Endothelial cell of umbilical vein (primary cell): ENCODE measurements at regions not wholly inside any gene's neighbourhood (a gene's known extent, or its start where the extent isn't known, plus 50 kb on each side); places are given as distances from the start of the nearest gene placed in this dataset.

Source experiments
- BruUV-seq: library from RNA; stranded (reverse); fragments of 400-500 nt; replicated peaks from 2 replicates; lab custom pipeline; 2021; lab: Mats Ljungman, UMichigan
- CTCF ChIA-PET: fragments of 300-600, 350-600 bp; sonication (Branson Sonifier 250); formaldehyde crosslinking; loops from one replicate; lab custom pipeline; 2021; ENCODE audit warnings: antibody characterized with exemption, inconsistent platforms; lab: Charles Lee
- POLR2A ChIA-PET: fragments of 300-600, 350-600 bp; sonication (Branson Sonifier 250); formaldehyde crosslinking; loops from one replicate; lab custom pipeline; 2021; ENCODE audit warnings: antibody characterized with exemption, inconsistent platforms; lab: Charles Lee
- DNase-seq: peaks from one replicate; pipeline ENCODE4 v3.0.0-alpha.2; 2011; ENCODE audit warnings: low read depth, low spot score
- FAIRE-seq: peaks from 2 replicates; lab custom pipeline; 2011; peaks lifted over from hg19 to GRCh38; lab: Jason Lieb, UNC
- H2AFZ ChIP-seq: 2 replicates; pipeline ENCODE4 v1.6.0; 2012; ENCODE audit warnings: low read depth, low read length, control low read depth, inconsistent platforms
- H3K27ac ChIP-seq: 2 replicates; pipeline ENCODE4 v1.5.1; 2011; ENCODE audit warnings: low read depth, mild to moderate bottlenecking, control low read depth, low read length, moderate library complexity; ENCODE audit not compliant: insufficient read depth
- H3K27me3 ChIP-seq, 2 experiments: 2 replicates each; pipeline versions ENCODE4 v1.6.0 to v1.6.1; 2011; ENCODE audit warnings: low read length in 2 of 2, mixed read lengths in 1 of 2; ENCODE audit not compliant: control insufficient read depth in 2 of 2, insufficient read depth in 2 of 2
- H3K36me3 ChIP-seq, 2 experiments: 2 replicates in 1 of 2; 3 replicates in 1 of 2; pipeline ENCODE4 v1.5.1; 2011; ENCODE audit warnings: low read length in 2 of 2, mild to moderate bottlenecking in 1 of 2, moderate library complexity in 1 of 2; ENCODE audit not compliant: control insufficient read depth in 2 of 2, insufficient read depth in 2 of 2; ENCODE audit errors: extremely low read depth in 1 of 2
- H3K4me1 ChIP-seq: 3 replicates; pipeline ENCODE4 v1.5.1; 2011; ENCODE audit warnings: mild to moderate bottlenecking, low read length; ENCODE audit not compliant: control insufficient read depth, insufficient read depth; ENCODE audit errors: extremely low read depth
- H3K4me2 ChIP-seq: 2 replicates; pipeline ENCODE4 v1.6.1; 2011; ENCODE audit warnings: low read length, control low read depth, mixed read lengths; ENCODE audit not compliant: insufficient read depth
- H3K4me3 ChIP-seq, 3 experiments: fragments of 200-600 bp in 1 of 3; sonication (generic), shearing (Covaris generic) in 1 of 3; replicated peaks in 1 of 3; 2 replicates each; pipeline ENCODE4 v1.5.1; 2011 to 2016; ENCODE audit warnings: control low read depth in 3 of 3, low read length in 3 of 3, mild to moderate bottlenecking in 2 of 3, inconsistent platforms in 1 of 3, low read depth in 1 of 3, moderate library complexity in 1 of 3; ENCODE audit not compliant: insufficient read depth in 1 of 3
- H3K79me2 ChIP-seq: 2 replicates; pipeline ENCODE4 v1.6.0; 2012; ENCODE audit warnings: low read length, inconsistent platforms; ENCODE audit not compliant: control insufficient read depth, insufficient read depth
- H3K9ac ChIP-seq: replicated peaks from 2 replicates; pipeline ENCODE3; 2011; ENCODE audit warnings: low read length, control low read depth; ENCODE audit not compliant: insufficient read depth; ENCODE audit errors: extremely low read depth
- H3K9me1 ChIP-seq: replicated peaks from 3 replicates; pipeline ENCODE4 v1.6.0; 2011; ENCODE audit warnings: mild to moderate bottlenecking, low read length; ENCODE audit not compliant: control insufficient read depth, insufficient read depth; ENCODE audit errors: extremely low read depth
- H3K9me3 ChIP-seq: replicated peaks from 2 replicates; pipeline ENCODE4 v1.5.1; 2012; ENCODE audit warnings: low read length, inconsistent platforms; ENCODE audit not compliant: control insufficient read depth, insufficient read depth
- H4K20me1 ChIP-seq: replicated peaks from 2 replicates; pipeline ENCODE3; 2011; ENCODE audit warnings: mild to moderate bottlenecking, low read length; ENCODE audit not compliant: control insufficient read depth, insufficient read depth; ENCODE audit errors: extremely low read depth
- EZH2 ChIP-seq: IDR thresholded peaks from 2 replicates; pipeline ENCODE4 v1.6.1; 2012; ENCODE audit warnings: borderline replicate concordance, low read depth, mild to moderate bottlenecking, moderate library complexity, low read length, inconsistent platforms; ENCODE audit not compliant: severe bottlenecking
- FOS ChIP-seq: IDR thresholded peaks from 2 replicates; pipeline ENCODE4 v1.6.1; 2011; ENCODE audit warnings: mild to moderate bottlenecking, low read length, moderate library complexity, borderline replicate concordance; ENCODE audit not compliant: insufficient read depth
- GATA2 ChIP-seq: IDR thresholded peaks from 2 replicates; pipeline ENCODE4 v1.7.0; 2011; ENCODE audit warnings: low read depth, mild to moderate bottlenecking, moderate library complexity, mixed read lengths, low read length; ENCODE audit not compliant: insufficient read length, insufficient read depth
- JUN ChIP-seq: IDR thresholded peaks from 2 replicates; pipeline ENCODE4 v1.6.1; 2011; ENCODE audit warnings: borderline replicate concordance, low read depth; ENCODE audit not compliant: insufficient read length, insufficient read depth
- MYC ChIP-seq: IDR thresholded peaks from one replicate; pipeline ENCODE4 v1.6.1; 2011; ENCODE audit warnings: mild to moderate bottlenecking, low read depth, low read length
- POLR2A ChIP-seq: IDR thresholded peaks from 2 replicates; pipeline ENCODE4 v1.6.1; 2012; ENCODE audit warnings: low read depth, mild to moderate bottlenecking, control low read depth, low read length
- POLR2AphosphoS5 ChIP-seq: IDR thresholded peaks from 2 replicates; pipeline ENCODE4 v1.6.1; 2012; ENCODE audit warnings: low read depth, mild to moderate bottlenecking, control low read depth, low read length, moderate library complexity; ENCODE audit not compliant: insufficient read depth
- dilution Hi-C: fragments of 300-500 bp; cut with MboI; formaldehyde crosslinking; loops from one replicate; pipeline ENCODE4 v1.15.0; 2019; ENCODE audit warnings: low sequenced_read_pairs; ENCODE audit not compliant: extremely low pct_ligation_motif_present
- intact Hi-C: fragments of 100-400 bp; cut with micrococcal nuclease; formaldehyde crosslinking; loops from one replicate; pipeline ENCODE4 v1.10.0; 2022
- TF ChIP-seq, protein P1 (sequence below), 2 donors: IDR thresholded peaks; 1 replicate in 1 of 2; 2 replicates in 1 of 2; pipeline ENCODE4 v1.5.1; 2011; ENCODE audit warnings: low read length in 2 of 2, mild to moderate bottlenecking in 2 of 2, moderate library complexity in 2 of 2, control low read depth in 1 of 2, inconsistent platforms in 1 of 2, low read depth in 1 of 2; ENCODE audit not compliant: insufficient read depth in 1 of 2; ENCODE audit errors: extremely low read depth in 1 of 2

GRCh38 chr6:54057058-54057457 lies 54.2 kb upstream of the MLIP start:
- POLR2A ChIA-PET = no interaction called here
- Histone ChIP-seq H3K27me3 (no peaks in the 10 kb centered on the region), H3K36me3 (no peaks in the 10 kb centered on the region), H3K9me1 (no peaks in the 10 kb centered on the region), H3K9me3 (no peaks in the 10 kb centered on the region), H4K20me1 (no peaks in the 10 kb centered on the region), H2AFZ (no peak overlapping the region), H3K4me2 (no peak overlapping the region), H3K27ac (no peak overlapping the region), H3K4me3 (no peak overlapping the region), H3K4me1 (peaks cover 26% of the 10 kb centered on the region), H3K9ac (no peak overlapping the region), H3K79me2 (no peaks in the 10 kb centered on the region)
- dilution Hi-C loops (no loop called here), intact Hi-C loops (no loop called here)
- CTCF ChIA-PET = no interaction called here
- no TSS peak for BruUV-seq
- DNase-seq = no peak
- TF ChIP-seq JUN (no peak), MYC (no peak), POLR2A (no peak), EZH2 (no peak)
- TF ChIP-seq, protein P1, sequence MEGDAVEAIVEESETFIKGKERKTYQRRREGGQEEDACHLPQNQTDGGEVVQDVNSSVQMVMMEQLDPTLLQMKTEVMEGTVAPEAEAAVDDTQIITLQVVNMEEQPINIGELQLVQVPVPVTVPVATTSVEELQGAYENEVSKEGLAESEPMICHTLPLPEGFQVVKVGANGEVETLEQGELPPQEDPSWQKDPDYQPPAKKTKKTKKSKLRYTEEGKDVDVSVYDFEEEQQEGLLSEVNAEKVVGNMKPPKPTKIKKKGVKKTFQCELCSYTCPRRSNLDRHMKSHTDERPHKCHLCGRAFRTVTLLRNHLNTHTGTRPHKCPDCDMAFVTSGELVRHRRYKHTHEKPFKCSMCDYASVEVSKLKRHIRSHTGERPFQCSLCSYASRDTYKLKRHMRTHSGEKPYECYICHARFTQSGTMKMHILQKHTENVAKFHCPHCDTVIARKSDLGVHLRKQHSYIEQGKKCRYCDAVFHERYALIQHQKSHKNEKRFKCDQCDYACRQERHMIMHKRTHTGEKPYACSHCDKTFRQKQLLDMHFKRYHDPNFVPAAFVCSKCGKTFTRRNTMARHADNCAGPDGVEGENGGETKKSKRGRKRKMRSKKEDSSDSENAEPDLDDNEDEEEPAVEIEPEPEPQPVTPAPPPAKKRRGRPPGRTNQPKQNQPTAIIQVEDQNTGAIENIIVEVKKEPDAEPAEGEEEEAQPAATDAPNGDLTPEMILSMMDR (IDR thresholded peaks at IDR 0.05; ENCODE audit: extremely low read depth in 1 of 2, insufficient read depth in 1 of 2, low read depth in 1 of 2, low read length in 2 of 2) = no peak
- no peak for FAIRE-seq

- Histone ChIP-seq H3K4me3 (no peak overlapping the region), H3K27ac (no peak overlapping the region), H3K4me2 (no peak overlapping the region), H3K36me3 (no peaks in the 10 kb centered on the region), H3K9me3 (no peaks in the 10 kb centered on the region), H2AFZ (no peak overlapping the region), H4K20me1 (no peaks in the 10 kb centered on the region), H3K9me1 (no peaks in the 10 kb centered on the region), H3K9ac (no peak overlapping the region), H3K79me2 (no peaks in the 10 kb centered on the region), H3K27me3 (no peaks in the 10 kb centered on the region), H3K4me1 (peaks cover 26% of the 10 kb centered on the region)
- dilution Hi-C loops = no loop called here
- ChIA-PET POLR2A (no interaction called here), CTCF (interaction anchor here (1.5 kb wide), 1 partner anchor 53 kb away, joined by 5 read pairs; the partner anchor contains the start of gene MLIP)
- no TSS peak for BruUV-seq
- TF ChIP-seq POLR2A = no peak
- no peak for TF ChIP-seq POLR2AphosphoS5
- no peak for TF ChIP-seq GATA2
- TF ChIP-seq FOS = no peak
- TF ChIP-seq, protein P1 (IDR thresholded peaks at IDR 0.05; ENCODE audit: extremely low read depth in 1 of 2, insufficient read depth in 1 of 2, low read depth in 1 of 2, low read length in 2 of 2) = no peak
- TF ChIP-seq JUN = no peak
- TF ChIP-seq EZH2 = no peak
- FAIRE-seq (no peak), DNase-seq (no peak)
- intact Hi-C loops = no loop called here
Observed at GRCh38 chr6:54058236-54058635, 53.0 kb upstream of the MLIP start.
